Duodenal mucosa (tissue), 2 donors: ENCODE measurements at regions not wholly inside any gene's neighbourhood (a gene's known extent, or its start where the extent isn't known, plus 50 kb on each side); places are given as distances from the start of the nearest gene placed in this dataset.

Experiments
- H3K27ac ChIP-seq: one replicate; pipeline ENCODE4 v1.7.0; 2013; ENCODE audit warnings: low read depth, low read length
- H3K27me3 ChIP-seq, 2 donors: one replicate each; pipeline ENCODE4 v1.7.0; 2013; ENCODE audit warnings: low read length in 2 of 2, control low read depth in 1 of 2; ENCODE audit not compliant: insufficient read depth in 2 of 2, control insufficient read depth in 1 of 2
- H3K36me3 ChIP-seq, 2 donors: one replicate each; pipeline ENCODE4 v1.7.0; 2013; ENCODE audit warnings: low read length in 2 of 2, control low read depth in 1 of 2; ENCODE audit not compliant: insufficient read depth in 2 of 2, control insufficient read depth in 1 of 2
- H3K4me1 ChIP-seq, 2 donors: one replicate each; pipeline ENCODE4 v1.7.0; 2013; ENCODE audit warnings: low read length in 2 of 2, control low read depth in 1 of 2; ENCODE audit not compliant: insufficient read depth in 2 of 2, control insufficient read depth in 1 of 2
- H3K4me3 ChIP-seq, 2 donors: one replicate each; pipeline ENCODE4 v1.7.0; 2013; ENCODE audit warnings: low read length in 2 of 2, low read depth in 1 of 2
- H3K9ac ChIP-seq, 2 donors: one replicate each; pipeline ENCODE4 v1.7.0; 2013; ENCODE audit warnings: low read length in 2 of 2, low read depth in 1 of 2
- H3K9me3 ChIP-seq, 2 donors: one replicate each; pipeline ENCODE4 v1.7.0; 2013; ENCODE audit warnings: low read length in 2 of 2, control low read depth in 1 of 2; ENCODE audit not compliant: control insufficient read depth in 1 of 2

- peak overlapping the region; percentile 15 to 65 for H3K4me3 ChIP-seq
- no peaks in the 10 kb centered on the region for H3K27me3 ChIP-seq
- no peaks in the 10 kb centered on the region for H3K36me3 ChIP-seq
- H3K27ac ChIP-seq: no peak overlapping the region
- no peak overlapping the region for H3K9ac ChIP-seq
- H3K9me3 ChIP-seq: peaks cover 0 to 13% of the 10 kb centered on the region in 2 donors
- no peaks in the 10 kb centered on the region for H3K4me1 ChIP-seq
Observed at GRCh38 chr18:38940863-38941531, 1375.4 kb upstream of the CELF4 start.

GRCh38 chr18:38940475-38940862, 1374.9 kb upstream of the CELF4 start:
- Histone ChIP-seq H3K27ac (no peak overlapping the region), H3K36me3 (no peaks in the 10 kb centered on the region), H3K27me3 (no peaks in the 10 kb centered on the region), H3K4me3 (peak overlapping the region in 1 of 2 donors; percentile 65), H3K4me1 (no peaks in the 10 kb centered on the region), H3K9ac (no peak overlapping the region), H3K9me3 (peaks cover 0 to 13% of the 10 kb centered on the region in 2 donors)

- H3K27ac ChIP-seq: no peak overlapping the region
Observed at GRCh38 chr18:38933910-38934510, 1368.4 kb upstream of the CELF4 start.

DNA sequence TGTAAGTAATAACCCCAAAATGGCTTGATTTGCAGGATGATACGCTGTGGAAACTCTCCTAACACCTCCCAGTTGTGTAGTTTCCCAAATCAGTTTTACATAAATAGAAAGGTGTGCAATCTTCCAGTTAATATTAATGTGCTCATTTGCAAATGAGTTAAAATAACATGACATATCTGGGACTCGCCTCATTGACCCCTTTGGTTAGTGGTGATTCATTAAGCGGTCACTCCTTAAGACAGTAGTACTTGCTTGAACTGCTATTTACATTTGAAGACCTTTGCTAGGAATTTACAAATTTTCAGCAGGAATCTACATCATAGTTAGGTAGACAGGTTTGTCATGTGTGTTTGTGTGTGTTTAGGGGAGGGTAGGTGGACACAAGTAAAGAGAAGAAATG, 1367.7 kb upstream of the CELF4 start:
- no peaks in the 10 kb centered on the region for H3K36me3 ChIP-seq
- no peak overlapping the region for H3K4me3 ChIP-seq
- H3K9ac ChIP-seq: no peak overlapping the region

More at GRCh38 chr18:38933910-38934510, 1368.4 kb upstream of the CELF4 start:
- H3K9me3 ChIP-seq: no peaks in the 10 kb centered on the region
- H3K36me3 ChIP-seq: no peaks in the 10 kb centered on the region
- H3K27me3 ChIP-seq: no peaks in the 10 kb centered on the region
- H3K4me3 ChIP-seq: no peak overlapping the region
- no peaks in the 10 kb centered on the region for H3K4me1 ChIP-seq
- H3K9ac ChIP-seq: no peak overlapping the region

DNA sequence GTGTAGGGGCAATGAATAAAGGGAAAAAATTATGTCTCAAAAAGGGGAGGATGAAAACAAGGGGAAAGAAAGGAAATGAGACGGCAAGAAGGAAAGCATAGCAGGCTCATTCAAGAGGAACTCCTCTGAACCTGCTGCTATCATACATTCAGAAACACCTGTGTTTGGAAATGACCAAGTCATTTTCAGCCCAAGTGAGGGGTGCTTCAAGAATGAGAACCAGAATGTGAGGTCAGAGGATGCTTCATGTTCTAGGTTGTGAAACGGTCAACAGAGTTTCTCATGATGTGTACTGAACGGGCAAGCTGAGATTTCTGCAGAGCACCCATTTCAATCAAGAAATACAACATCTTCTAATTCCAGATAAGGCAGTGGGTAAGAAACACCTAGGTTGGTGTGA, 1367.2 kb upstream of the CELF4 start:
- H3K4me1 ChIP-seq: no peaks in the 10 kb centered on the region
- no peaks in the 10 kb centered on the region for H3K36me3 ChIP-seq
- H3K27ac ChIP-seq: no peak overlapping the region
- H3K27me3 ChIP-seq: no peaks in the 10 kb centered on the region
- H3K9me3 ChIP-seq: no peaks in the 10 kb centered on the region
- no peak overlapping the region for H3K4me3 ChIP-seq
- no peak overlapping the region for H3K9ac ChIP-seq

More for the DNA sequence above, 1367.7 kb upstream of the CELF4 start:
- Histone ChIP-seq H3K27me3 (no peaks in the 10 kb centered on the region), H3K9me3 (no peaks in the 10 kb centered on the region), H3K27ac (no peak overlapping the region), H3K4me1 (no peaks in the 10 kb centered on the region)

DNA sequence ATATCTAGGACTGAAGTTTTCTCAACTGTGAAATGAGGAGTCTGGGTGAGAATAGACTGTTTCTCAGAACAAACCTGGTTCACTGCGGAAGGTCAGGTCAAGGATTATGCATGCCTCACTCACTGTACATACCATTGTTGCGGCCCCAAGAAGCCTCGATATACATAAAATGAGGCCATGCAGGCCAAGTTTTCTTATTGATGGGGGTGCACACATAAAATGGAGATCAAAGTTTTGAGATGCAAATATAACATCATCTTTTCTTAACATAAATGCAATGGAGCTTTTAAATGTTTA, 1366.1 kb upstream of the CELF4 start:
- no peaks in the 10 kb centered on the region for H3K4me1 ChIP-seq
- H3K27me3 ChIP-seq: no peaks in the 10 kb centered on the region
- no peaks in the 10 kb centered on the region for H3K9me3 ChIP-seq
- H3K9ac ChIP-seq: no peak overlapping the region
- H3K4me3 ChIP-seq: no peak overlapping the region
- H3K27ac ChIP-seq: no peak overlapping the region
- H3K36me3 ChIP-seq: no peaks in the 10 kb centered on the region

GRCh38 chr18:38930881-38931753, 1365.5 kb upstream of the CELF4 start:
- no peak overlapping the region for H3K4me3 ChIP-seq

DNA sequence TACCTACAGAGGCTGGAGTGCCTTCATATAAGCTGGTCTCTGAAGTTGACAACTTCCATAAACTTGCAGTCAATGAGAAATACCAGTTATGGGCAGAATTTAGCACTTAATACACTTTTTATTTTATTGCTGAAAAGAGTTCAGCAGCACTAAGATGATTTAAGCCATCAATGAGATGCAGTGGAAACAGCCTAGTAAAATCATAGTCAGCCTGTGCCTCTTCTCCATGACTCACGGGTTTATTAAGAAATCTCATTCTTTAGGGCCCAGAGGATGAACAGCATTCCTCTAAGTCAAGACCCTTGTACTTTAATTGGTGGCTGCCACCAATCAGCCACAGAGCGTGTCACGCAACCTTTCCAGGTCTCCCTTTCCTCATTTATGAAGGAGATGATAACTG, 1357.9 kb upstream of the CELF4 start:
- H3K36me3 ChIP-seq: no peaks in the 10 kb centered on the region
- no peaks in the 10 kb centered on the region for H3K27me3 ChIP-seq
- H3K9me3 ChIP-seq: no peaks in the 10 kb centered on the region
- H3K4me1 ChIP-seq: no peaks in the 10 kb centered on the region
- H3K4me3 ChIP-seq: no peak overlapping the region
- no peak overlapping the region for H3K27ac ChIP-seq
- no peak overlapping the region for H3K9ac ChIP-seq

More at GRCh38 chr18:38930881-38931753, 1365.5 kb upstream of the CELF4 start:
- no peaks in the 10 kb centered on the region for H3K36me3 ChIP-seq
- no peaks in the 10 kb centered on the region for H3K4me1 ChIP-seq
- no peak overlapping the region for H3K9ac ChIP-seq
- H3K27ac ChIP-seq: no peak overlapping the region
- H3K9me3 ChIP-seq: no peaks in the 10 kb centered on the region
- no peaks in the 10 kb centered on the region for H3K27me3 ChIP-seq

DNA sequence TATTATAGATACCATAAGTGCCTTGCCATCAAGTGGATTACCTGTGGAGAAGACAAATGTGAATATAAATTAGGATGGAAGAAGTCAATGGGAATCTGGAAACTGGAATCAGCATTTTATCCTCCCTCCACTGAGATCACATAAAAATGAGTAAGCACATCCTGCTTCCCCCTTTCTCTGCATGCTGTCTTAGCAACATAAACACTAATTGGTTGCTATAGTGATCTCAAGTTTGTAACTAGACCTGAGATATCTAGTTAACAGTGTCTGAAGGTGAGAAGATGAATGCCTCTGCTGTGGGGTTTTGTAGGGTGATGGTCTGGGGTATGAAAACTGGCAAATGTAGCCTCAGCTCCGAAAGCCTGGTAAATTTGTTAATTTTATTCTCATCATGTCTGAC, 1357.5 kb upstream of the CELF4 start:
- no peaks in the 10 kb centered on the region for H3K4me1 ChIP-seq
- H3K9me3 ChIP-seq: no peaks in the 10 kb centered on the region
- H3K27ac ChIP-seq: no peak overlapping the region
- H3K36me3 ChIP-seq: no peaks in the 10 kb centered on the region
- no peaks in the 10 kb centered on the region for H3K27me3 ChIP-seq
- H3K9ac ChIP-seq: no peak overlapping the region
- no peak overlapping the region for H3K4me3 ChIP-seq

GRCh38 chr18:38909972-38910371, 1344.4 kb upstream of the CELF4 start:
- H3K9me3 ChIP-seq: no peaks in the 10 kb centered on the region
- no peak overlapping the region for H3K27ac ChIP-seq
- no peak overlapping the region for H3K4me3 ChIP-seq

More at GRCh38 chr18:38909972-38910371, 1344.4 kb upstream of the CELF4 start:
- Histone ChIP-seq H3K9ac (no peak overlapping the region), H3K4me1 (no peaks in the 10 kb centered on the region), H3K36me3 (no peaks in the 10 kb centered on the region), H3K27me3 (no peaks in the 10 kb centered on the region)
